Spleen (tissue), 11 donors: ENCODE measurements at regions not wholly inside any gene's neighbourhood (a gene's known extent, or its start where the extent isn't known, plus 50 kb on each side); places are given as distances from the start of the nearest gene placed in this dataset.

Source experiments
- DNase-seq: peaks from one replicate; pipeline ENCODE4 v3.0.0-alpha.2; 2020
- H3K27ac ChIP-seq, 8 donors: fragments of 200-600 bp; sonication (generic) in 7 of 8; 1 replicate in 4 of 8; 2 replicates in 4 of 8; pipeline versions ENCODE4 v1.5.0 to v1.8.0; 2016 to 2021; ENCODE audit warnings: inconsistent platforms in 4 of 8, mild to moderate bottlenecking in 4 of 8, moderate library complexity in 1 of 8
- H3K27me3 ChIP-seq, 7 donors: fragments of 200-600 bp; sonication (generic) in 6 of 7; replicated peaks in 1 of 7; 1 replicate in 4 of 7; 2 replicates in 3 of 7; pipeline versions ENCODE4 v1.5.0 to v1.8.0; 2016 to 2021; ENCODE audit warnings: inconsistent platforms in 3 of 7, mild to moderate bottlenecking in 1 of 7
- H3K36me3 ChIP-seq, 6 donors: fragments of 200-600 bp; sonication (generic) in 5 of 6; 1 replicate in 4 of 6; 2 replicates in 2 of 6; pipeline versions ENCODE4 v1.5.0 to v1.8.0; 2016 to 2021; ENCODE audit warnings: inconsistent platforms in 2 of 6
- H3K4me1 ChIP-seq, 6 donors: fragments of 200-600 bp; sonication (generic) in 5 of 6; 1 replicate in 3 of 6; 2 replicates in 3 of 6; pipeline versions ENCODE4 v1.5.0 to v1.8.0; 2016 to 2021; ENCODE audit warnings: inconsistent platforms in 3 of 6
- H3K4me3 ChIP-seq, 8 donors: fragments of 200-600 bp; sonication (generic) in 7 of 8; 1 replicate in 4 of 8; 2 replicates in 4 of 8; pipeline versions ENCODE4 v1.5.0 to v1.8.0; 2016 to 2021; ENCODE audit warnings: inconsistent platforms in 4 of 8, mild to moderate bottlenecking in 4 of 8, moderate library complexity in 2 of 8
- H3K9me3 ChIP-seq, 8 donors: fragments of 200-600 bp; sonication (generic) in 7 of 8; 1 replicate in 4 of 8; 2 replicates in 4 of 8; pipeline versions ENCODE4 v1.5.0 to v1.8.0; 2016 to 2021; ENCODE audit warnings: inconsistent platforms in 4 of 8
- POLR2A ChIP-seq, 3 donors: fragments of 450-650 bp; IDR thresholded peaks; one replicate each; pipeline ENCODE4 v1.5.1; 2017; ENCODE audit warnings: antibody characterized with exemption in 3 of 3, mild to moderate bottlenecking in 1 of 3
- POLR2AphosphoS5 ChIP-seq, 3 donors: sonication (generic); formaldehyde crosslinking; IDR thresholded peaks; one replicate each; pipeline ENCODE4 v1.5.1; 2017; ENCODE audit warnings: antibody characterized with exemption in 3 of 3
- WGBS, 5 donors: extraction: QIAGEN DNeasy Blood & Tissue Kit in 3 of 5; methylation state at CpG; one replicate each; pipeline versions ENCODE4 v1.1.5 to v1.1.7; 2013 to 2018; 5-methylcytosine and 5-hydroxymethylcytosine counted together
- intact Hi-C: fragments of 100-400 bp; cut with DNase I; formaldehyde crosslinking; loops from one replicate; pipeline ENCODE4 v1.15.0; 2023; ENCODE audit warnings: low total_unique reads
- TF ChIP-seq, protein P1 (sequence below), 11 experiments: fragments of 200-600 bp in 7 of 11; fragments of 450-650 bp in 4 of 11; sonication (generic) in 4 of 11; IDR thresholded peaks in 8 of 11; conservative IDR thresholded peaks in 3 of 11; 1 replicate in 7 of 11; 2 replicates in 4 of 11; pipeline versions ENCODE4 v1.4.0 to v1.8.0; 2016 to 2021; ENCODE audit warnings: antibody characterized with exemption in 11 of 11, inconsistent platforms in 4 of 11, mild to moderate bottlenecking in 1 of 11
- donor health status: healthy with polysubstance abuse.
- donor health status: DM: no; HTN: no; CAD: no; lungs with moderate emphysema.
- donor health status: DM: no; HTN: no; CAD: no.
- donor health status: Bipolar disorder and iron deficiency.
- donor health status: healthy.
- donor health status: DM: no; HTN: no; CAD: no.
- donor health status: DM: yes; HTN: yes; CAD: no.

DNA sequence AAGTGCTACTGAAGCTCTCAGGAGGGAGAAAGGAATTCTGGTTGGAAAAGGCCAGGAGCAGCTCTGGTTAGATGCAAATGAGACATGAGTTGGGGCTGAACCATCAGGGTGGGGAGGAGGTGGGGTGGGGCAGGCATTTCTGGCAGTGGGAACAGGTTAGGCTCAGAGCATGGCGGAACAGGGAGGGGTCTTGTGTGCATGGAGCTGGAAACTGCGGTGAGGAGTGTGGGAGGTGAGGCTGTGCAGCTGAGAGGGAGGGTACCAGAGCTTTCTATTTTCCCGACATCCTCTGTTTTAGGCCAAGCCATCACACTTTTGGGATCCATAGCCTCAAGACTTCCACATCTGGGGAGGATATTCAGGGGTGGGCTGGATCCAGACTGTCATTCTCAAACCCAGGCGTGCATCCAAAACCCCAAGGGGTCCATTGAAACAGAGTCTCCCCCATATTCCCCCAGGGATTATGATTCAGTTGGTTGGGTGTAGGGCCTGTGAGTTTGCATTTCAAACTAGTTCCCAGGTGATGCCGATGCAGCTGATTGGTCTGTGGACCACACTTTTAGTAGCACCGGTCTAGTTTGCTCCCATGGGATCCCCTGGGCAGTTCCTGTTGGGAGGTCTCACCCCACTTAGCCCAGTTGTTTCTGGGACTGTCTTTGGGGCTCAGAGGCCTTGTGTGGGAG, 100.9 kb upstream of the TLE3 start:
- DNase-seq, result peak; percentile 40
- intact Hi-C loops, result no loop called here
- no peak for TF ChIP-seq POLR2AphosphoS5 (IDR thresholded peaks at IDR 0.05)
- TF ChIP-seq, protein P1, sequence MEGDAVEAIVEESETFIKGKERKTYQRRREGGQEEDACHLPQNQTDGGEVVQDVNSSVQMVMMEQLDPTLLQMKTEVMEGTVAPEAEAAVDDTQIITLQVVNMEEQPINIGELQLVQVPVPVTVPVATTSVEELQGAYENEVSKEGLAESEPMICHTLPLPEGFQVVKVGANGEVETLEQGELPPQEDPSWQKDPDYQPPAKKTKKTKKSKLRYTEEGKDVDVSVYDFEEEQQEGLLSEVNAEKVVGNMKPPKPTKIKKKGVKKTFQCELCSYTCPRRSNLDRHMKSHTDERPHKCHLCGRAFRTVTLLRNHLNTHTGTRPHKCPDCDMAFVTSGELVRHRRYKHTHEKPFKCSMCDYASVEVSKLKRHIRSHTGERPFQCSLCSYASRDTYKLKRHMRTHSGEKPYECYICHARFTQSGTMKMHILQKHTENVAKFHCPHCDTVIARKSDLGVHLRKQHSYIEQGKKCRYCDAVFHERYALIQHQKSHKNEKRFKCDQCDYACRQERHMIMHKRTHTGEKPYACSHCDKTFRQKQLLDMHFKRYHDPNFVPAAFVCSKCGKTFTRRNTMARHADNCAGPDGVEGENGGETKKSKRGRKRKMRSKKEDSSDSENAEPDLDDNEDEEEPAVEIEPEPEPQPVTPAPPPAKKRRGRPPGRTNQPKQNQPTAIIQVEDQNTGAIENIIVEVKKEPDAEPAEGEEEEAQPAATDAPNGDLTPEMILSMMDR (IDR thresholded peaks at IDR 0.05 in 8 of 11, conservative IDR thresholded peaks at IDR 0.05 in 3 of 11), result no peak
- no peak for TF ChIP-seq POLR2A (IDR thresholded peaks at IDR 0.05)
- Histone ChIP-seq H3K27ac (no peak overlapping the region), H3K4me1 (peaks cover 0 to 57% (median 26%) of the 10 kb centered on the region in 6 donors), H3K9me3 (no peaks in the 10 kb centered on the region), H3K36me3 (no peaks in the 10 kb centered on the region), H3K27me3 (peaks cover 0 to 85% (median 14%) of the 10 kb centered on the region in 7 donors), H3K4me3 (no peak overlapping the region)
- 68 to 90% (median 82%) methylated on average over 4 to 6 of the region's 6 CpGs for WGBS, 5 donors

DNA sequence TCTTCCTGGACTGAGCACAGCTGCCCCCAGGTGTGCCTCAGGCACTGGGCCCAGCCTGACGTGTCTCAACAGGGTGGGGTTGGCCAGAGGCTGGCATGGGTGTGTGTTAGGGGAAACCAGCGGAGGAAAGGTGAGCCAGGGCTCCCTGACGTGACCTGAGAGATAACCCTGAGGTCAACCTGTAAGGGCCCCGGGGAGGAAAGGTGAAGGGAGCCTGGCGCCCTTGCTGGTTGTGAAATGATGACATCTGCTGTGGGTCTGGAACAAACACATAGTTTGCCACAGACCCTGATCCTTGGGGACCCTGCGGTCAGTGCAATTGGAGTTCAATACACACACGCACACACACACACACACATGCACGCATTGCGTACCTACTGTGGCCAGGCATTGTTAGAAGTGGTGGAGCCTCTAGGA, 100.2 kb upstream of the TLE3 start:
- Histone ChIP-seq H3K27ac (no peak overlapping the region), H3K9me3 (no peaks in the 10 kb centered on the region), H3K4me3 (no peak overlapping the region), H3K36me3 (no peaks in the 10 kb centered on the region), H3K27me3 (peaks cover 0 to 90% (median 14%) of the 10 kb centered on the region in 7 donors), H3K4me1 (peaks cover 0 to 57% (median 26%) of the 10 kb centered on the region in 6 donors)
- intact Hi-C loops, result no loop called here
- no peak for DNase-seq
- WGBS, 5 donors, result 74 to 87% (median 83%) methylated on average over 9 of the region's 9 CpGs
- TF ChIP-seq POLR2AphosphoS5 (IDR thresholded peaks at IDR 0.05) (no peak), POLR2A (IDR thresholded peaks at IDR 0.05) (no peak)
- TF ChIP-seq, protein P1 (IDR thresholded peaks at IDR 0.05 in 8 of 11, conservative IDR thresholded peaks at IDR 0.05 in 3 of 11), result no peak

DNA sequence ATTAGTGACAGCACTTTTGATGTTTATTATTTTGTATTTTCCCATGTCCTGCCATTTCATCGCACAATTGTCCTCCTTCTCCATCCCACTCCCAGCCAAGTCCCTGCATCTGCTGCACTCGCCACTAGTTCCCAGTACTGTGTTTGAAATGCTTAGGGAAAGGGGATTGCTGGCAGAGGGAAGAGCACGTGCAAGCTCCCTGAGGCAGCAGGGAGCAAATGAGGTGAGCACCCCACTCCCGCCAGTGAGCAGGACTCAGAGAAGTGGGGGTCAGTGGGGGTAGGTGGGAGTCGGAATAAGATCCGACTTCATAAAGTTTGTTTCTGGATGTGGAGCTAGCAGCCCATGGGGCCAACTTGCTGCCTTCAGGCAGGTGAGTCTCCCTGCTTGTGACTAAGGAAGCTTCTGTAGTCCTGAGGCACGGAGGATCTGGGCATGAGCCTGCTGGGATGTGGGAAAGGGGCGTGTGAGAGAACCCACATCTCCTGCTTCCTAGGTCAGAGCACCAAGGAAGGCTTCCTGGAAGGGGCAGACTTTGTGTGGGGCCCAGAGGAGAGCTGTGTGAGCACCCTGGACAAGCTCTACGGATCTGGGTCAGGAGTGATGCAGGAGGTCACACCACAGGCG, 99.7 kb upstream of the TLE3 start:
- H3K4me3 ChIP-seq, result no peak overlapping the region
- H3K27ac ChIP-seq, result no peak overlapping the region
- peaks cover 0 to under 1% (median 0%) of the 10 kb centered on the region in 8 donors for H3K9me3 ChIP-seq
- intact Hi-C loops, result no loop called here
- H3K36me3 ChIP-seq, result no peaks in the 10 kb centered on the region
- no peak for DNase-seq
- TF ChIP-seq POLR2A (IDR thresholded peaks at IDR 0.05) (no peak), POLR2AphosphoS5 (IDR thresholded peaks at IDR 0.05) (no peak)
- TF ChIP-seq, protein P1 (IDR thresholded peaks at IDR 0.05 in 8 of 11, conservative IDR thresholded peaks at IDR 0.05 in 3 of 11), result no peak
- WGBS, 5 donors, result 84 to 94% (median 88%) methylated on average over 9 to 10 of the region's 10 CpGs
- peaks cover 0 to 85% (median 14%) of the 10 kb centered on the region in 7 donors for H3K27me3 ChIP-seq
- peaks cover 0 to 57% (median 26%) of the 10 kb centered on the region in 6 donors for H3K4me1 ChIP-seq
